ENCODE measurements at regions not wholly inside any gene's neighbourhood (a gene's known extent, or its start where the extent isn't known, plus 50 kb on each side); places are given as distances from the start of the nearest gene placed in this dataset.

DNA sequence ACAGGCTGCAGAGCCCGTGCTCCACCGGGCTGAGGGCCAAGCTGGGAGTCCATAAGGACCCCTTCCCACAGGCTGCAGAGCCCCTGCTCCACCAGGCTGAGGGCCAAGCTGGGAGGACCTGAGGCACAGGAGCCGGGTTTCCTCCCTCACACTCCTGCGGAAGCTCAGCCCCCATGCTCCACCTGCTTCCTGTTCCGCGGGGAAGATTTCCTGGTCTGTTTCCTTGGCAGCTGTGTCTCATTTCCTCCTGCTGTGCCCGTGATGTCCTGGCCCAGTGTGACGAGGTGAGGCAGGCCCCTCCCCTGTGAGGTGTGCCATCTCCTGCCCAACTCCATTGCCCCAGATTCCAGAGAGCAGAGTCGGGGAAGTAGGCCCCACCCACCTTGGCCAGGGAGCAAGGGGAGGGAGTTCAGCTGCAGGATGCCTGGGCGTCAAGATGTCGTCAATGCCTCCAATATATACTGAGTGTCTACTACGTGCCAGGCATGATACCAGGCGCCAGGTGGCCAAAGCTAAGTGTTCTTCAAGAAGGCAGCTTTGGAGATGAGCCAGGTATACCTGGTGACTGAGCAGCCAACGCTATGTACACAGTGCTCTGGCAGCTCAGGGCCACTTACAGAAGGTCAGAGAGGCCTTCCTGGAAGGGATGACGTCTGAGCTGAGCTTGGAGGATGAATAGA lies 58.8 kb downstream of the NAV1 start:
- POLR2A ChIA-PET, result no interaction called here
- CTCF ChIA-PET, result no interaction called here
- 22% methylated on average over 15 of the region's 15 CpGs for WGBS (ENCODE audit: insufficient coverage, insufficient replicate concordance, low lambda C conversion rate, missing lambda C conversion rate)
- no peak overlapping the region for H3K4me3 ChIP-seq
- H3K9me3 ChIP-seq (replicated peaks; ENCODE audit: control insufficient read depth, insufficient read depth, low read length), result no peaks in the 10 kb centered on the region
- H2AFZ ChIP-seq (ENCODE audit: control insufficient read depth, low read depth, low read length), result no peak overlapping the region
- intact Hi-C loops (cut with micrococcal nuclease; ENCODE audit: unreplicated experiment), result no loop called here
- H3K27me3 ChIP-seq (replicated peaks in 1 of 2; ENCODE audit: control insufficient read depth in 2 of 2, insufficient read depth in 2 of 2, low read length in 1 of 2), result peaks cover 0 to 2% of the 10 kb centered on the region in 2 experiments; a peak in 3 of 4 replicates
- DNase-seq (ENCODE audit: low read depth, low spot score) (no peak), ATAC-seq (no peak), FAIRE-seq (no peak)
- no peaks in the 10 kb centered on the region for H3K4me1 ChIP-seq (ENCODE audit: control insufficient read depth, insufficient read depth, low read length)
- H3K9ac ChIP-seq (ENCODE audit: control insufficient read depth, insufficient read depth, low read length), result no peak overlapping the region
- no peak overlapping the region for H3K4me2 ChIP-seq (ENCODE audit: control insufficient read depth, insufficient read depth)
- in situ Hi-C loops (cut with MboI), result no loop called here
- TF ChIP-seq ATF3 (IDR thresholded peaks at IDR 0.05; ENCODE audit: borderline replicate concordance, extremely low read depth, low read depth, low read length) (no peak), ETV6 (conservative IDR thresholded peaks at IDR 0.05 in 1 of 2, IDR thresholded peaks at IDR 0.05 in 1 of 2; ENCODE audit: borderline replicate concordance in 1 of 2, low read depth in 1 of 2) (no peak)
- H4K20me1 ChIP-seq (ENCODE audit: control insufficient read depth, insufficient read depth), result no peaks in the 10 kb centered on the region
- no TSS peak for BruUV-seq (replicated peaks)
- RAD21 ChIA-PET (ENCODE audit: unreplicated experiment), result no interaction called here
- SMC1A ChIA-PET (ENCODE audit: uncharacterized antibody, unreplicated experiment), result interaction anchor here (1.2 kb wide), 1 partner anchor 12 kb away, joined by 3 read pairs; no protein-coding TSS in a partner anchor
- H3K27ac ChIP-seq (ENCODE audit: control insufficient read depth, insufficient read depth), result no peak overlapping the region
- H3K79me2 ChIP-seq (ENCODE audit: control insufficient read depth, insufficient read depth, low read length), result no peaks in the 10 kb centered on the region
- no peaks in the 10 kb centered on the region for H3K36me3 ChIP-seq (ENCODE audit: control insufficient read depth in 2 of 2, insufficient read depth in 2 of 2, low read length in 1 of 2)

DNA sequence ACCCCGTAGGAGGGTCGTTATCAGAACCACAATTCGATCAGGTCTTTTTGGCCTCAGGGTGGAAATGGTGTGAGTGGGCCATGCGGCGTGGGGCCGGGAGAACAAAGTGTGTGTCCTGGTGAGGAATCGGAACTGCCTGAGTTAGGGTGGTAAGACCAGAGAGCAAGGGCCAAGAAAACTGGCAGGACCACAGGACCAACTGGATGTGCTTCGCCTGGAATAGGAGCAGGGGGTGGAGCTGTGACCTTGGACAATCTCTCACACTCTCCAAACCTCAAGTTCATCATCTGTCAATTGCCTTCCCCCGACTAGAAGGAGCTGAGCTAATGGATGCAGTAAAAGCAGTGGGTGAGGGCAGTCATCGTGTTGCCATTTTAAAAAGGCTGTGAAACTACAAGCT lies 59.5 kb downstream of the NAV1 start:
- ChIA-PET SMC1A (ENCODE audit: uncharacterized antibody, unreplicated experiment) (no interaction called here), POLR2A (no interaction called here), CTCF (interaction anchor here (0.6 to 0.9 kb wide), 3 partner anchors 8 to 1480 kb away, joined by 3 read pairs; no protein-coding TSS in a partner anchor), RAD21 (ENCODE audit: unreplicated experiment) (no interaction called here)
- no peak overlapping the region for H2AFZ ChIP-seq (ENCODE audit: control insufficient read depth, low read depth, low read length)
- no peaks in the 10 kb centered on the region for H3K4me1 ChIP-seq (ENCODE audit: control insufficient read depth, insufficient read depth, low read length)
- in situ Hi-C loops (cut with MboI) (no loop called here), intact Hi-C loops (cut with micrococcal nuclease; ENCODE audit: unreplicated experiment) (no loop called here)
- no peak overlapping the region for H3K4me2 ChIP-seq (ENCODE audit: control insufficient read depth, insufficient read depth)
- H4K20me1 ChIP-seq (ENCODE audit: control insufficient read depth, insufficient read depth), result no peaks in the 10 kb centered on the region
- no peak overlapping the region for H3K9ac ChIP-seq (ENCODE audit: control insufficient read depth, insufficient read depth, low read length)
- no peaks in the 10 kb centered on the region for H3K36me3 ChIP-seq (ENCODE audit: control insufficient read depth in 2 of 2, insufficient read depth in 2 of 2, low read length in 1 of 2)
- H3K4me3 ChIP-seq, result no peak overlapping the region
- H3K27me3 ChIP-seq (replicated peaks in 1 of 2; ENCODE audit: control insufficient read depth in 2 of 2, insufficient read depth in 2 of 2, low read length in 1 of 2), result peaks cover 0 to 2% of the 10 kb centered on the region in 2 experiments; a peak in 2 of 4 replicates
- H3K27ac ChIP-seq (ENCODE audit: control insufficient read depth, insufficient read depth), result no peak overlapping the region
- DNase-seq (ENCODE audit: low read depth, low spot score) (no peak), FAIRE-seq (no peak), ATAC-seq (no peak)
- WGBS (ENCODE audit: insufficient coverage, insufficient replicate concordance, low lambda C conversion rate, missing lambda C conversion rate), result 41% methylated on average over 10 of the region's 10 CpGs
- TF ChIP-seq, protein P1, sequence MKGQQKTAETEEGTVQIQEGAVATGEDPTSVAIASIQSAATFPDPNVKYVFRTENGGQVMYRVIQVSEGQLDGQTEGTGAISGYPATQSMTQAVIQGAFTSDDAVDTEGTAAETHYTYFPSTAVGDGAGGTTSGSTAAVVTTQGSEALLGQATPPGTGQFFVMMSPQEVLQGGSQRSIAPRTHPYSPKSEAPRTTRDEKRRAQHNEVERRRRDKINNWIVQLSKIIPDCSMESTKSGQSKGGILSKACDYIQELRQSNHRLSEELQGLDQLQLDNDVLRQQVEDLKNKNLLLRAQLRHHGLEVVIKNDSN (IDR thresholded peaks at IDR 0.05; ENCODE audit: borderline replicate concordance, extremely low read length, insufficient read depth, low read depth, low read length), result no peak
- no peak for TF ChIP-seq BRCA1 (IDR thresholded peaks at IDR 0.05; ENCODE audit: low read depth, low read length)
- TF ChIP-seq NFIC (IDR thresholded peaks at IDR 0.05; ENCODE audit: low read depth, low read length), result no peak
- TF ChIP-seq ZBTB4 (CRISPR knock-in tag; IDR thresholded peaks at IDR 0.05), result no peak
- TF ChIP-seq NFXL1 (IDR thresholded peaks at IDR 0.05; ENCODE audit: borderline replicate concordance), result no peak
- BruUV-seq (replicated peaks), result no TSS peak
- H3K9me3 ChIP-seq (replicated peaks; ENCODE audit: control insufficient read depth, insufficient read depth, low read length), result no peaks in the 10 kb centered on the region
- H3K79me2 ChIP-seq (ENCODE audit: control insufficient read depth, insufficient read depth, low read length), result no peaks in the 10 kb centered on the region

Measured in GM12878 (cell line).